GM12873 (cell line): ENCODE measurements at regions not wholly inside any gene's neighbourhood (a gene's known extent, or its start where the extent isn't known, plus 50 kb on each side); places are given as distances from the start of the nearest gene placed in this dataset.

Source experiments
- CTCF ChIP-seq: IDR thresholded peaks from 2 replicates; pipeline ENCODE4 v1.5.1; 2012; ENCODE audit warnings: low read depth, mild to moderate bottlenecking, moderate library complexity, low read length, control low read depth; ENCODE audit not compliant: insufficient read depth; ENCODE audit errors: missing control alignments

- no peak for TF ChIP-seq CTCF
These were observed 92.2 kb downstream of the SPATA19 start for GRCh38 chr11:133753150-133753549.

GRCh38 chr11:133749841-133750240 is 95.5 kb downstream of the SPATA19 start:
- TF ChIP-seq CTCF = no peak

- no peak for TF ChIP-seq CTCF
These were observed 97.9 kb downstream of the SPATA19 start for GRCh38 chr11:133747409-133747808.

- TF ChIP-seq CTCF = no peak
These were observed 98.5 kb downstream of the SPATA19 start for GRCh38 chr11:133746663-133747306.

GRCh38 chr11:133745791-133746190 is 99.5 kb downstream of the SPATA19 start:
- TF ChIP-seq CTCF = no peak

GRCh38 chr11:133742353-133742752 is 103.0 kb downstream of the SPATA19 start:
- no peak for TF ChIP-seq CTCF

GRCh38 chr11:133740963-133741362 is 104.3 kb downstream of the SPATA19 start:
- no peak for TF ChIP-seq CTCF

- TF ChIP-seq CTCF = no peak
These were observed 105.8 kb downstream of the SPATA19 start for GRCh38 chr11:133739481-133739880.
